ENCODE measurements at regions not wholly inside any gene's neighbourhood (a gene's known extent, or its start where the extent isn't known, plus 50 kb on each side); places are given as distances from the start of the nearest gene placed in this dataset.

- no peak for DNase-seq
These were observed 243.8 kb upstream of the PLEKHG7 start for GRCh38 chr12:92458996-92459395.

GRCh38 chr12:92457458-92458180 is 245.2 kb upstream of the PLEKHG7 start:
- no peak for DNase-seq

- no peak for DNase-seq
These were observed 250.0 kb upstream of the PLEKHG7 start for GRCh38 chr12:92452763-92453162.

- no peak for DNase-seq
These were observed 256.7 kb upstream of the PLEKHG7 start for GRCh38 chr12:92446083-92446460.

- DNase-seq: no peak
These were observed 257.3 kb upstream of the PLEKHG7 start for GRCh38 chr12:92445253-92446082.

- peak; percentile 13 for DNase-seq
These were observed 258.0 kb upstream of the PLEKHG7 start for GRCh38 chr12:92444763-92445162.

- DNase-seq: no peak
These were observed 260.0 kb upstream of the PLEKHG7 start for GRCh38 chr12:92442782-92443181.

GRCh38 chr12:92440072-92440471 is 262.7 kb upstream of the PLEKHG7 start:
- DNase-seq: no peak

GRCh38 chr12:92439420-92439805 is 263.4 kb upstream of the PLEKHG7 start:
- no peak for DNase-seq

GRCh38 chr12:92438641-92439419 is 264.0 kb upstream of the PLEKHG7 start:
- DNase-seq: no peak

GRCh38 chr12:92437452-92437851 is 265.3 kb upstream of the PLEKHG7 start:
- peak; percentile 9 for DNase-seq

- DNase-seq: no peak
These were observed 265.9 kb upstream of the PLEKHG7 start for GRCh38 chr12:92436856-92437255.

GRCh38 chr12:92434607-92435025 is 268.2 kb upstream of the PLEKHG7 start:
- DNase-seq: no peak

- no peak for DNase-seq
These were observed 269.9 kb upstream of the PLEKHG7 start for GRCh38 chr12:92432724-92433441.

- DNase-seq: peak; percentile 28
These were observed 271.6 kb upstream of the PLEKHG7 start for GRCh38 chr12:92431146-92431545.

- DNase-seq: no peak
These were observed 276.5 kb upstream of the PLEKHG7 start for GRCh38 chr12:92426332-92426731.

- no peak for DNase-seq
These were observed 277.6 kb upstream of the PLEKHG7 start for GRCh38 chr12:92425165-92425564.

GRCh38 chr12:92424338-92424737 is 278.5 kb upstream of the PLEKHG7 start:
- DNase-seq: no peak

GRCh38 chr12:92421701-92422100 is 276.1 kb upstream of the BTG1 start:
- no peak for DNase-seq

GRCh38 chr12:92421042-92421441 is 275.4 kb upstream of the BTG1 start:
- no peak for DNase-seq

- no peak for DNase-seq
These were observed 273.6 kb upstream of the BTG1 start for GRCh38 chr12:92419201-92419600.

- no peak for DNase-seq
These were observed 272.7 kb upstream of the BTG1 start for GRCh38 chr12:92418381-92418780.

GRCh38 chr12:92417373-92417772 is 271.7 kb upstream of the BTG1 start:
- DNase-seq: no peak

Measured in CD4-positive, alpha-beta T cell treated with Interleukin-21 for 1 hour (primary cell).